C4-2B (cell line): ENCODE measurements at regions not wholly inside any gene's neighbourhood (a gene's known extent, or its start where the extent isn't known, plus 50 kb on each side); places are given as distances from the start of the nearest gene placed in this dataset.

Experiments
- H3K27ac ChIP-seq: fragments of 450-650 bp; 2 replicates; pipeline ENCODE4 v1.5.1; 2017
- CTCF ChIP-seq: fragments of 450-650 bp; conservative IDR thresholded peaks from 2 replicates; pipeline ENCODE4 v1.5.1; 2017; ENCODE audit warnings: mild to moderate bottlenecking
- ZFX ChIP-seq: fragments of 450-650 bp; IDR thresholded peaks from 2 replicates; pipeline ENCODE4 v1.6.1; 2017

- TF ChIP-seq CTCF (no peak), ZFX (no peak)
- H3K27ac ChIP-seq = no peak overlapping the region
Observed at GRCh38 chr11:42762348-42762747, 549.4 kb upstream of the API5 start.

- H3K27ac ChIP-seq = no peak overlapping the region
- TF ChIP-seq CTCF (no peak), ZFX (no peak)
Observed at GRCh38 chr11:42764936-42765335, 546.9 kb upstream of the API5 start.

- TF ChIP-seq CTCF (no peak), ZFX (no peak)
- no peak overlapping the region for H3K27ac ChIP-seq
Observed at GRCh38 chr11:42768576-42768975, 543.2 kb upstream of the API5 start.

- TF ChIP-seq CTCF (peak; percentile 86), ZFX (no peak)
- no peak overlapping the region for H3K27ac ChIP-seq
Observed at GRCh38 chr11:42770444-42771065, 541.2 kb upstream of the API5 start.

- TF ChIP-seq CTCF (no peak), ZFX (no peak)
- no peak overlapping the region for H3K27ac ChIP-seq
Observed at GRCh38 chr11:42772886-42773285, 538.9 kb upstream of the API5 start.

- no peak for TF ChIP-seq CTCF
- TF ChIP-seq ZFX = no peak
- H3K27ac ChIP-seq = no peak overlapping the region
Observed at GRCh38 chr11:42773729-42774128, 538.1 kb upstream of the API5 start.

GRCh38 chr11:42774567-42774966, 537.2 kb upstream of the API5 start:
- TF ChIP-seq CTCF (no peak), ZFX (no peak)

More at GRCh38 chr11:42774567-42774966, 537.2 kb upstream of the API5 start:
- H3K27ac ChIP-seq = no peak overlapping the region
